ENCODE measurements at regions not wholly inside any gene's neighbourhood (a gene's known extent, or its start where the extent isn't known, plus 50 kb on each side); places are given as distances from the start of the nearest gene placed in this dataset.
"Not testable (repeated sequence)": the region's sequence is repeated elsewhere in the genome, so short reads cannot be mapped to it uniquely, and the experiment has no call there.

DNA sequence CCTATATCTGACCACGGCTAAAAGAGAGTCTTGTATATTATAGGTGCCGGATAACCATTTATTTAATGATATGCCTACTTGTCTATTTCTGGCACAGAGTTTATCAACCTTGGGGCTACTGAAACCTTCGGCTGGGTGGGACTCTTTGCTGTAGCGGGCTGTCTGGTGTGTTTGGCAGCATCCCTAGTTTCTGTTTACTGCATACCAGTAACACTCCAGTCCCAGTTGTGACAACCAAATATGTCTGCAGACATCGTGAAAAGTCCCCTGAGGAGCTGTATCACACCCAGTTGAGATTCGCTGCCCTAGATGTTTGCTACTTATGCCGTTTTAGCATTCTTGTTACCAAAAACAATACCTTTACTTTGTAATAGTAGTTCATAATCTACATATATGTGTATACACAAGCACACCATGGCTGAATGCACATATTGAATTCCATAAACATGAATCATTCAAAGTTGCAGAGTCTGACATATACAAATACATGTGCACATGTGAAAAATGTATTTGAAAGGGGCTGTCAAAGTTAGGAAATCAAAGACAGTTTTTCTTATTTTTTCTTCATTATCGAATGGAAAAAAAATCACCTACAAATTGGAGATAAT, 89.1 kb upstream of the SHISA6 start:
- CTCF ChIA-PET, result interaction anchor here (0.6 kb wide), 1 partner anchor 10 kb away, joined by 6 read pairs; no protein-coding TSS in a partner anchor
- no peaks in the 10 kb centered on the region for H3K4me1 ChIP-seq (ENCODE audit: control insufficient read depth, insufficient read depth, low read length)
- no peaks in the 10 kb centered on the region for H3K9me3 ChIP-seq (ENCODE audit: control insufficient read depth, insufficient read depth, low read depth, low read length)
- POLR2A ChIA-PET, result no interaction called here
- no peak overlapping the region for H3K27ac ChIP-seq (ENCODE audit: extremely low read depth, low read depth, low read length)
- no peaks in the 10 kb centered on the region for H3K36me3 ChIP-seq (ENCODE audit: control insufficient read depth in 2 of 2, insufficient read depth in 1 of 2, low read length in 2 of 2)
- H3K4me3 ChIP-seq (ENCODE audit: low read depth, low read length), result no peak overlapping the region
- TF ChIP-seq ZNF202 (tag by site-specific recombination; IDR thresholded peaks at IDR 0.05; ENCODE audit: borderline replicate concordance), result no peak
- TF ChIP-seq ZNF792 (tag by site-specific recombination; IDR thresholded peaks at IDR 0.05), result no peak
- no peak for TF ChIP-seq SALL2 (tag by site-specific recombination; IDR thresholded peaks at IDR 0.05; ENCODE audit: borderline replicate concordance)
- TF ChIP-seq ZNF239 (tag by site-specific recombination; IDR thresholded peaks at IDR 0.05), result no peak
- TF ChIP-seq, protein P1, sequence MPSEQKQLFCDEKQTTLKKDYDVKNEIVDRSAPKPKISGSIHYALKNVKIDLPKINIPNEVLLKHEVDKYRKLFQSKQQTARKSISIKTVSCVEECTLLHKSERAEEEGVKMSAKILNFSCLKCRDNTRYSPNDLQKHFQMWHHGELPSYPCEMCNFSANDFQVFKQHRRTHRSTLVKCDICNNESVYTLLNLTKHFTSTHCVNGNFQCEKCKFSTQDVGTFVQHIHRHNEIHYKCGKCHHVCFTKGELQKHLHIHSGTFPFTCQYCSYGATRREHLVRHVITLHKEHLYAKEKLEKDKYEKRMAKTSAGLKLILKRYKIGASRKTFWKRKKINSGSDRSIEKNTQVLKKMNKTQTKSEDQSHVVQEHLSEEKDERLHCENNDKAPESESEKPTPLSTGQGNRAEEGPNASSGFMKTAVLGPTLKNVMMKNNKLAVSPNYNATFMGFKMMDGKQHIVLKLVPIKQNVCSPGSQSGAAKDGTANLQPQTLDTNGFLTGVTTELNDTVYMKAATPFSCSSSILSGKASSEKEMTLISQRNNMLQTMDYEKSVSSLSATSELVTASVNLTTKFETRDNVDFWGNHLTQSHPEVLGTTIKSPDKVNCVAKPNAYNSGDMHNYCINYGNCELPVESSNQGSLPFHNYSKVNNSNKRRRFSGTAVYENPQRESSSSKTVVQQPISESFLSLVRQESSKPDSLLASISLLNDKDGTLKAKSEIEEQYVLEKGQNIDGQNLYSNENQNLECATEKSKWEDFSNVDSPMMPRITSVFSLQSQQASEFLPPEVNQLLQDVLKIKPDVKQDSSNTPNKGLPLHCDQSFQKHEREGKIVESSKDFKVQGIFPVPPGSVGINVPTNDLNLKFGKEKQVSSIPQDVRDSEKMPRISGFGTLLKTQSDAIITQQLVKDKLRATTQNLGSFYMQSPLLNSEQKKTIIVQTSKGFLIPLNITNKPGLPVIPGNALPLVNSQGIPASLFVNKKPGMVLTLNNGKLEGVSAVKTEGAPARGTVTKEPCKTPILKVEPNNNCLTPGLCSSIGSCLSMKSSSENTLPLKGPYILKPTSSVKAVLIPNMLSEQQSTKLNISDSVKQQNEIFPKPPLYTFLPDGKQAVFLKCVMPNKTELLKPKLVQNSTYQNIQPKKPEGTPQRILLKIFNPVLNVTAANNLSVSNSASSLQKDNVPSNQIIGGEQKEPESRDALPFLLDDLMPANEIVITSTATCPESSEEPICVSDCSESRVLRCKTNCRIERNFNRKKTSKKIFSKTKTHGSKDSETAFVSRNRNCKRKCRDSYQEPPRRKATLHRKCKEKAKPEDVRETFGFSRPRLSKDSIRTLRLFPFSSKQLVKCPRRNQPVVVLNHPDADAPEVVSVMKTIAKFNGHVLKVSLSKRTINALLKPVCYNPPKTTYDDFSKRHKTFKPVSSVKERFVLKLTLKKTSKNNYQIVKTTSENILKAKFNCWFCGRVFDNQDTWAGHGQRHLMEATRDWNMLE (tag by site-specific recombination; conservative IDR thresholded peaks at IDR 0.05; ENCODE audit: low read depth), result no peak
- TF ChIP-seq MZF1 (tag by site-specific recombination; IDR thresholded peaks at IDR 0.05; ENCODE audit: borderline replicate concordance), result no peak
- no peak for TF ChIP-seq ZNF658 (tag by site-specific recombination; IDR thresholded peaks at IDR 0.05)
- TF ChIP-seq, protein P2, sequence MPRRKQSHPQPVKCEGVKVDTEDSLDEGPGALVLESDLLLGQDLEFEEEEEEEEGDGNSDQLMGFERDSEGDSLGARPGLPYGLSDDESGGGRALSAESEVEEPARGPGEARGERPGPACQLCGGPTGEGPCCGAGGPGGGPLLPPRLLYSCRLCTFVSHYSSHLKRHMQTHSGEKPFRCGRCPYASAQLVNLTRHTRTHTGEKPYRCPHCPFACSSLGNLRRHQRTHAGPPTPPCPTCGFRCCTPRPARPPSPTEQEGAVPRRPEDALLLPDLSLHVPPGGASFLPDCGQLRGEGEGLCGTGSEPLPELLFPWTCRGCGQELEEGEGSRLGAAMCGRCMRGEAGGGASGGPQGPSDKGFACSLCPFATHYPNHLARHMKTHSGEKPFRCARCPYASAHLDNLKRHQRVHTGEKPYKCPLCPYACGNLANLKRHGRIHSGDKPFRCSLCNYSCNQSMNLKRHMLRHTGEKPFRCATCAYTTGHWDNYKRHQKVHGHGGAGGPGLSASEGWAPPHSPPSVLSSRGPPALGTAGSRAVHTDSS (tag by site-specific recombination; IDR thresholded peaks at IDR 0.05), result no peak
- TF ChIP-seq, protein P3, sequence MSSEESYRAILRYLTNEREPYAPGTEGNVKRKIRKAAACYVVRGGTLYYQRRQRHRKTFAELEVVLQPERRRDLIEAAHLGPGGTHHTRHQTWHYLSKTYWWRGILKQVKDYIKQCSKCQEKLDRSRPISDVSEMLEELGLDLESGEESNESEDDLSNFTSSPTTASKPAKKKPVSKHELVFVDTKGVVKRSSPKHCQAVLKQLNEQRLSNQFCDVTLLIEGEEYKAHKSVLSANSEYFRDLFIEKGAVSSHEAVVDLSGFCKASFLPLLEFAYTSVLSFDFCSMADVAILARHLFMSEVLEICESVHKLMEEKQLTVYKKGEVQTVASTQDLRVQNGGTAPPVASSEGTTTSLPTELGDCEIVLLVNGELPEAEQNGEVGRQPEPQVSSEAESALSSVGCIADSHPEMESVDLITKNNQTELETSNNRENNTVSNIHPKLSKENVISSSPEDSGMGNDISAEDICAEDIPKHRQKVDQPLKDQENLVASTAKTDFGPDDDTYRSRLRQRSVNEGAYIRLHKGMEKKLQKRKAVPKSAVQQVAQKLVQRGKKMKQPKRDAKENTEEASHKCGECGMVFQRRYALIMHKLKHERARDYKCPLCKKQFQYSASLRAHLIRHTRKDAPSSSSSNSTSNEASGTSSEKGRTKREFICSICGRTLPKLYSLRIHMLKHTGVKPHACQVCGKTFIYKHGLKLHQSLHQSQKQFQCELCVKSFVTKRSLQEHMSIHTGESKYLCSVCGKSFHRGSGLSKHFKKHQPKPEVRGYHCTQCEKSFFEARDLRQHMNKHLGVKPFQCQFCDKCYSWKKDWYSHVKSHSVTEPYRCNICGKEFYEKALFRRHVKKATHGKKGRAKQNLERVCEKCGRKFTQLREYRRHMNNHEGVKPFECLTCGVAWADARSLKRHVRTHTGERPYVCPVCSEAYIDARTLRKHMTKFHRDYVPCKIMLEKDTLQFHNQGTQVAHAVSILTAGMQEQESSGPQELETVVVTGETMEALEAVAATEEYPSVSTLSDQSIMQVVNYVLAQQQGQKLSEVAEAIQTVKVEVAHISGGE (tag by site-specific recombination; conservative IDR thresholded peaks at IDR 0.05; ENCODE audit: low read depth), result no peak
- TF ChIP-seq ZNF133 (tag by site-specific recombination; IDR thresholded peaks at IDR 0.05), result no peak
- TF ChIP-seq ZNF707 (tag by site-specific recombination; IDR thresholded peaks at IDR 0.05), result no peak
- TF ChIP-seq ZNF112 (tag by site-specific recombination; IDR thresholded peaks at IDR 0.05), result no peak
- no peak for TF ChIP-seq ZNF157 (tag by site-specific recombination; IDR thresholded peaks at IDR 0.05)
- TF ChIP-seq ZNF747 (tag by site-specific recombination; IDR thresholded peaks at IDR 0.05), result no peak

DNA sequence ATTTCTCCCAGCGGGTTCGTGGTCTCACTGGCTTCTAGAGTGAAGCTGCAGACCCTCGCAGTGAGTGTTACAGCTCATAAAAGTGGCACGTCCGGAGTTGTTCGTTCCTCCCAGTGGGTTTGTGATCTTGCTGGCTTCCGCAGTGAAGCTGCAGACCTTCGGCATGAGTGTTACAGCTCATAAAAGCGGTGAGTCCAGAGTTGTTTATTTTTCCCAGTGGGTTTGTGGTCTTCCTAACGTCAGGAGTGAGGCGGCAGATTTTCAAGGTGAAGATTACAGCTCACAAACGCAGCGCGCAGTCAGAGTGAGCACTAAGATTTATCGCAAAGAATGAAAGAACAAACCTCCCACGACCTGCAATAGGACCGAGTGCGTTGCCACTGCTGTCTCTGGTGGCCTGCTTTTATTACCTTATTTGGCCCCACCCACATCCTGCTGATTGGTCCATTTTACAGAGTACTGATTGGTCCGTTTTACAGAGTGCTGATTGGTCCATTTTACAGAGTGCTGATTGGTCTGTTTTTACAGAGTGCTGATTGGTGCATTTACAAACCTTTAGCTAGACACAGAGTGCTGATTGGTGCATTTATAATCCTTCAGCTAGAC, 90.0 kb upstream of the SHISA6 start:
- POLR2A ChIA-PET; H3K36me3 ChIP-seq (ENCODE audit: control insufficient read depth in 2 of 2, insufficient read depth in 1 of 2, low read length in 2 of 2); H3K27ac ChIP-seq (ENCODE audit: extremely low read depth, low read depth, low read length); H3K9me3 ChIP-seq (ENCODE audit: control insufficient read depth, insufficient read depth, low read depth, low read length); CTCF ChIA-PET; H3K4me1 ChIP-seq (ENCODE audit: control insufficient read depth, insufficient read depth, low read length); H3K4me3 ChIP-seq (ENCODE audit: low read depth, low read length): not testable (repeated sequence)
